Tibial artery (tissue), 4 donors: ENCODE measurements at regions not wholly inside any gene's neighbourhood (a gene's known extent, or its start where the extent isn't known, plus 50 kb on each side); places are given as distances from the start of the nearest gene placed in this dataset.
"Not testable (repeated sequence)": the region's sequence is repeated elsewhere in the genome, so short reads cannot be mapped to it uniquely, and the experiment has no call there.

Experiments
- DNase-seq, 2 donors: peaks; one replicate each; pipeline ENCODE4 v3.0.0-alpha.2; 2019
- H3K27ac ChIP-seq, 2 donors: fragments of 200-600 bp; sonication (generic) in 1 of 2; 1 replicate in 1 of 2; 2 replicates in 1 of 2; pipeline ENCODE4 v1.5.1; 2018 to 2019; ENCODE audit warnings: mild to moderate bottlenecking in 1 of 2
- H3K27me3 ChIP-seq, 2 donors: fragments of 200-600 bp; sonication (generic) in 1 of 2; one replicate each; pipeline versions ENCODE4 v1.5.1 to v1.6.0; 2016 to 2019
- H3K36me3 ChIP-seq, 3 donors: fragments of 200-600 bp; sonication (generic) in 2 of 3; one replicate each; pipeline ENCODE4 v1.5.1; 2016 to 2019; ENCODE audit warnings: mild to moderate bottlenecking in 2 of 3
- H3K4me1 ChIP-seq, 4 donors: fragments of 200-600 bp; sonication (generic) in 2 of 4; 1 replicate in 3 of 4; 2 replicates in 1 of 4; pipeline ENCODE4 v1.5.1; 2016 to 2019
- H3K4me3 ChIP-seq, 2 donors: fragments of 200-600 bp; sonication (generic) in 1 of 2; 1 replicate in 1 of 2; 2 replicates in 1 of 2; pipeline ENCODE4 v1.5.1; 2018 to 2019; ENCODE audit warnings: mild to moderate bottlenecking in 2 of 2
- H3K9me3 ChIP-seq, 3 donors: fragments of 200-600 bp; sonication (generic) in 1 of 3; one replicate each; pipeline ENCODE4 v1.5.1; 2016 to 2019
- intact Hi-C: fragments of 100-400 bp; cut with DNase I; formaldehyde crosslinking; loops from one replicate; pipeline ENCODE4 v1.15.0; 2023; ENCODE audit warnings: low total_unique reads
- TF ChIP-seq, protein P1 (sequence below), 2 experiments: fragments of 200-600 bp in 1 of 2; fragments of 450-650 bp in 1 of 2; IDR thresholded peaks; one replicate each; pipeline ENCODE4 v1.5.1; 2017 to 2019; ENCODE audit warnings: antibody characterized with exemption in 2 of 2, mild to moderate bottlenecking in 1 of 2, moderate library complexity in 1 of 2

DNA sequence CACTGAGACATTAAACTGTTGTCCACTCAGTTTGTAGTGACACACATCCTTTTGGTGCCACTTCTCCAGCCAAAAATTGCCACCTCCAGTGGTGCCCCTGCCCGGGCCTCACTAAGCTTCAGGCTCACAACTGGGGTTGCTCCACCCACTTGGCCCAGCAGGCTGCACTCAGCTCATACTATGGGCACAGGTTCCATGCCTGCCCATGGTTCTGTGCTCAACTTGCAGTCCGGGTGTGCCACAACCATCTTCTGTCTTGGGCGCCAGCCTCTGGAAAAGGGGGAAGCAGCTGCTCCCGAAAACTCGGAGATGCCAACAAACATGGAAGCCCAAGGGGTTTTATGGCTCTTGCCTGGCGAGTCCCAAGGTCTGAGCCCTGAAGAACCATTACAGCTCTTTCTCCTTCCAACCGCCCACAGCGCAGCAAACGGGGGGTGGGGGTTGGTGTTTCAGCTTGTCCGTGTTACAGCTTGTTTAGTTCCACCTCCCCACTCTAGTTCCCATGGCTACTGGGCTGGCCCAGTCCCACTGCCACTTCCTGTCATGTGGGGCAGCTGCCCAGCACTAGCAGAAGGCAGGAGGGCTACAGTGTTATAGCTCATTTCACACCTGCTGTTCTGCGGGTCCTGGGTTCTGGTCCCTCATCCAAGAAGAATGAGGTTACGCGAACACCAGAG, 998.3 kb downstream of the SLC16A7 start:
- no peak for DNase-seq
- no peak overlapping the region for H3K4me3 ChIP-seq
- H3K4me1 ChIP-seq = no peaks in the 10 kb centered on the region
- no peaks in the 10 kb centered on the region for H3K9me3 ChIP-seq
- H3K27me3 ChIP-seq = no peaks in the 10 kb centered on the region
- no peaks in the 10 kb centered on the region for H3K36me3 ChIP-seq
- intact Hi-C loops = no loop called here
- TF ChIP-seq, protein P1, sequence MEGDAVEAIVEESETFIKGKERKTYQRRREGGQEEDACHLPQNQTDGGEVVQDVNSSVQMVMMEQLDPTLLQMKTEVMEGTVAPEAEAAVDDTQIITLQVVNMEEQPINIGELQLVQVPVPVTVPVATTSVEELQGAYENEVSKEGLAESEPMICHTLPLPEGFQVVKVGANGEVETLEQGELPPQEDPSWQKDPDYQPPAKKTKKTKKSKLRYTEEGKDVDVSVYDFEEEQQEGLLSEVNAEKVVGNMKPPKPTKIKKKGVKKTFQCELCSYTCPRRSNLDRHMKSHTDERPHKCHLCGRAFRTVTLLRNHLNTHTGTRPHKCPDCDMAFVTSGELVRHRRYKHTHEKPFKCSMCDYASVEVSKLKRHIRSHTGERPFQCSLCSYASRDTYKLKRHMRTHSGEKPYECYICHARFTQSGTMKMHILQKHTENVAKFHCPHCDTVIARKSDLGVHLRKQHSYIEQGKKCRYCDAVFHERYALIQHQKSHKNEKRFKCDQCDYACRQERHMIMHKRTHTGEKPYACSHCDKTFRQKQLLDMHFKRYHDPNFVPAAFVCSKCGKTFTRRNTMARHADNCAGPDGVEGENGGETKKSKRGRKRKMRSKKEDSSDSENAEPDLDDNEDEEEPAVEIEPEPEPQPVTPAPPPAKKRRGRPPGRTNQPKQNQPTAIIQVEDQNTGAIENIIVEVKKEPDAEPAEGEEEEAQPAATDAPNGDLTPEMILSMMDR (IDR thresholded peaks at IDR 0.05) = no peak
- no peak overlapping the region for H3K27ac ChIP-seq

DNA sequence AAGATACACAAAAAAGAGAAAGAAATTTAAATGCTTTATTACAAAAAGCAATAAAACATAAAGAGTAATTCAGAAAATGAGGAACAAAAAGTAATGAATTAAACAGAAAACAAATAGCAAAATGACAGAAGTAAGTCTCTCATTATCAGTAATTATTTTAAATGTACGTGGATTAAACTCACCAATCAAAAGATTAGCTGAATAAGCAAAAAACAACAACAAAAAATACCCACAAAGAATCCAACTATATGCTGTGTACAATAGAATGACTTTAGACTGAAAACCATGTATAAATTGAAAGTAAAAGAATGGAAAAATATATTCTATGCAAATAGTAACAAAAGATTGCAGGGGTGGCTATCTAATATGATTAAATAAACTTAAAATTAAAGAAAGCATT, 1006.8 kb downstream of the SLC16A7 start:
- TF ChIP-seq, protein P1 (IDR thresholded peaks at IDR 0.05) = no peak
- Histone ChIP-seq H3K4me3 (no peak overlapping the region), H3K27me3 (no peaks in the 10 kb centered on the region), H3K9me3 (peaks cover 3 to 14% (median 10%) of the 10 kb centered on the region in 3 donors), H3K4me1 (no peaks in the 10 kb centered on the region), H3K36me3 (no peaks in the 10 kb centered on the region), H3K27ac (no peak overlapping the region)
- DNase-seq = no peak
- intact Hi-C loops = no loop called here

DNA sequence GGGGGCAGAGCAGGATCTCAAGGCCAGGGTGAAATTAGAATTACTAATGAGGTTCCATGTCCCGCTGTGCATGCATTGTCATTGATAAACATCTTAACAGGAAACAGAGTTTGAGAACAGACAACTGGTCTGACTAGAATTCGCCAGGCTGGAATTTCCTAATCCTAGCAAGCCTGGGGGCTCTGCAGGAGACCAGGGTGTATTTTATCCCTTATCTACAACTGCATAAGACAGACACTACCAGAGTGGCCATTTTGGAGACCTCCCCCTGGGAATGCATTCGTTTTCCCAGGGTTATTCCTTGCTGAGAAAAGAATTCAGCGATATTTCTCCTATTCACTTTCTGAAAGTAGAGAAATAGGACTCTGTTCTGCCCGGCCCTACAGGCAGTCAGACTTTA, 1007.6 kb downstream of the SLC16A7 start:
- DNase-seq, H3K27me3 ChIP-seq, intact Hi-C loops, H3K4me3 ChIP-seq, H3K36me3 ChIP-seq, H3K27ac ChIP-seq, H3K4me1 ChIP-seq: not testable (repeated sequence)
- peaks cover 3 to 14% (median 10%) of the 10 kb centered on the region in 3 donors for H3K9me3 ChIP-seq

DNA sequence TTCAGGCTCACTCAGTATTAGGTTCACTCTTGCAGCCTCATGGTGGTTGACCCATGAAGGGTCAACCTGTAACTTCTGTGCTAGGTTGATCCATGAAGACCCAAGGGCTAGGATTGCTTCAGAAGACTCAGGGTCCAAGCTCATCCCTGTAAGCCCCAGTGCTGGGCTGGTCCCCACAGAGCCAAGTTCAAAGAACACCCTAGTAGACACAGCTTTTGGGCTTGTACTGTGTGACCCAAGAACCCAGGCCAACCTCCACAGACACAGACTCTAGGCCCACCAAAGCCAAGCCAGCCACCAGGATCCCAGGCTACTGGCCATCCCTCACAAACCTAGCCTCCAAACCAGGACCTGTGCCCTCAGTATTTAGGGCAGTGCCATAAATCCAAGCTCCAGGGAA, 1020.6 kb downstream of the SLC16A7 start:
- no peak overlapping the region for H3K4me3 ChIP-seq
- H3K27me3 ChIP-seq = no peaks in the 10 kb centered on the region
- intact Hi-C loops = no loop called here
- no peak for DNase-seq
- no peaks in the 10 kb centered on the region for H3K4me1 ChIP-seq
- H3K9me3 ChIP-seq = peaks cover 0 to 14% (median 0%) of the 10 kb centered on the region in 3 donors
- no peak overlapping the region for H3K27ac ChIP-seq
- TF ChIP-seq, protein P1 (IDR thresholded peaks at IDR 0.05) = no peak
- no peaks in the 10 kb centered on the region for H3K36me3 ChIP-seq

DNA sequence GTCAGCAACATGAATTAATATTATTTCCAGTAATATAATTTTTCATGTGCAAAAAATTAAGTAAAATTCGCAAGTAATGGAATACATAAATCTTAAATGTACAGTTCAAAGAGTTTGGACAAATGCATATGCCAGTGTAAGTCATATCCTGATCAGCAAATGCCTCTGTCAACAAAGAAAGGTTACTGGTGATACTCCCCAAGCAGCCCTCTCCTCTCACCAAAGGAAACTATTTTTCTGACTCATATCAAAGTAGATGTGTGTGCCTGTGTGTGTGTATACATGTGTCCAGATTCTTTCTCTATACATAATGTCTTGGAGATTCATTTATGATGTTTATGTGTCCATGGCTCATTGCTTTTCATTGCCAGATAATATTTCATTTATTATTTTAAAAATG, 1035.0 kb downstream of the SLC16A7 start:
- DNase-seq = no peak
- H3K9me3 ChIP-seq = no peaks in the 10 kb centered on the region
- H3K4me1 ChIP-seq = no peaks in the 10 kb centered on the region
- no peak overlapping the region for H3K27ac ChIP-seq
- TF ChIP-seq, protein P1 (IDR thresholded peaks at IDR 0.05) = no peak
- H3K4me3 ChIP-seq = no peak overlapping the region
- intact Hi-C loops = no loop called here
- no peaks in the 10 kb centered on the region for H3K36me3 ChIP-seq
- no peaks in the 10 kb centered on the region for H3K27me3 ChIP-seq

DNA sequence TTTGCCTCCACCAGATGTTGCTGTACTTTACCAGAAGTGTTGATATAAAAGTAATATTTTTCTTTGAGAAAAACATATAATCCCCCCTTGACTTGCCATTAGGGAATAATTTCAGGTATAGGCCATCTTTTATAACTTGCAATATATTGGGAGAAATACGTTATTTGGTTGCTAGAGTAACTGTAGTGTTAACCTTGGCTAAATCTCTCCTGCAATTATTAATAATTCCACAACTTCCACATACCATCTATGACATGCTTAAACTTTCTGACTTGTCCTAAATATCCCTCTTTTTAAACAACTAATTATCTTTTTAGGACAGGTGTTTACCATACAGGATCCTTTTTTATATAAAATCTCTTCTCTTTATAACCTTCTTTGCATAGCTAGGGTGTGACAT, 1048.2 kb downstream of the SLC16A7 start:
- H3K4me1 ChIP-seq = no peaks in the 10 kb centered on the region
- no peak overlapping the region for H3K4me3 ChIP-seq
- intact Hi-C loops = no loop called here
- TF ChIP-seq, protein P1 (IDR thresholded peaks at IDR 0.05) = no peak
- no peaks in the 10 kb centered on the region for H3K36me3 ChIP-seq
- no peak for DNase-seq
- no peaks in the 10 kb centered on the region for H3K27me3 ChIP-seq
- no peak overlapping the region for H3K27ac ChIP-seq
- H3K9me3 ChIP-seq = peaks cover 0 to 11% (median 0%) of the 10 kb centered on the region in 3 donors
